Femur (tissue), 1 donor: ENCODE measurements at regions not wholly inside any gene's neighbourhood (a gene's known extent, or its start where the extent isn't known, plus 50 kb on each side); places are given as distances from the start of the nearest gene placed in this dataset.

Experiments
- DNase-seq: peaks from one replicate; pipeline ENCODE4 v3.0.0-alpha.2; 2017

DNA sequence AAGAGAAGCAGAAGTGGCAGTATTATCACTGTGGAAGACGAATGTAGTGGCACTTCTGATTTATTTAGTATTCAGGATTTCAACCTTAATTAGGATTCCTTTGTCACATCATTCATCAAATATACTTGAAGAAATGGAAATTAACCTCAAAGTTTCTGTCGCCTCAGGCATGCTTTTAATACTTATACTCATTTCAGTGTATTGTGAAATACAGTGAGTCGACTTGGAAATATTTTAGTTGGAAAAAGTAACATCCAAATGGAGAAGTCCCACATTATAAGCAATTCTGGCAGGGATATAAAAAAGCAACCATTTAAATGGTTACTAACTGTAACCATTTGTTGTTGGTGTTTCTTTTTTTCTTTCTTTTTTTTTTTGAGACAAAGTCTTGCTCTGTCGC, 648.8 kb downstream of the ARL4A start:
- DNase-seq, result no peak

DNA sequence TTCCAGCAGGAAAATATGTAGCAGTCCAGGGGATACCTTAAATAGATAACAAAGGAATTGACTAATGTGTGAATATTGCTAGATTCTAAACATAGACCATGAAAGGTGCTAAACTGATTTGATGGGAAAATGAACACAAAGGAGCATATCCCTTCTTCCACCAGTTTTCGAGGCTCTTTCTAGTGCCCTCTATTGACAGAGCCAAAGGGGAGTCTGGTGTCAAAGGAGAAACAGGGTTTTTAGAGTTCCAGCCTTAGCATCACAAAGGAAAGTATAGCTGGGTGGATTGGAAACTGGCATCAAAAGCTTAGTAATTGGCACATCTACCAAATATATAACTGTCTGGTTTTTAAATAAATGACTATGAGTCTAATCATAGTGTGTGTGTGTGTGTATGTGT, 636.8 kb downstream of the ETV1 start:
- no peak for DNase-seq

DNA sequence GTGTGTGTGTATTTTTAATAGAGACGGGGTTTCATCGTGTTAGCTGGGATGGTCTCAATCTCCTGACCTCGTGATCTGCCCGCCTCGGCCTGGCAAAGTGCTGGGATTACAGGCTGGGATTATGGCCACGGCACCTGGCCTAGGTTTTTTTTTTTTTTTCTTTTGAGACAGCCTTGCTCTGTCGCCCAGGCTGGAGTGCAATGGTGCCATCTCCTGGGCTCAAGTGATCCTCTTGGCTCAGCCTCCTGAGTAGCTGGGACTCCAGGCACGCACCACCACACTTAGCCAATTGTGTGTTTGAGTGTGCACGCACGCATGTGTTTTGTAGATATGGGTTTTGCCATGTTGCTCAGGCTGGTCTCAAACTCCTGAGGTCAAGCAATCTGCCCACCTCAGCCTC, 629.8 kb downstream of the ETV1 start:
- DNase-seq, result no peak

DNA sequence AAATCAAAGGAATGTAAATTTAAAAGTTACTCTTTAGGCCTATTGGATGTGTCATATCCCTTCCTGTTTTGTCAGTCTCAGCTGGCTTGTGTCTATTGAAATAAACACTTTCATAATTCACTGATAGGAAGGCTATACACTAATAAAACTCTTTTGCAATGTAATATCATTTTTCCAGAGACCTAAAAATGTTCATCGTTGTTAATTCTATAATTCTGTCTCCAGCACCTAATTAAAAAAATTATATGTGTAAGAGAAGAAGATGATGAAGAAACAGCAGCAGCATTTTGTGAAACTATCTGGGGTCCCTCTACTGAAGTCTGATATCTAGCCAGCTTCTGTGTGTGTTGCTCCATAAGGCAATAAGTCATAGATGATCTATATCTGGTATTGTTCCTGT, 602.7 kb downstream of the ETV1 start:
- no peak for DNase-seq

DNA sequence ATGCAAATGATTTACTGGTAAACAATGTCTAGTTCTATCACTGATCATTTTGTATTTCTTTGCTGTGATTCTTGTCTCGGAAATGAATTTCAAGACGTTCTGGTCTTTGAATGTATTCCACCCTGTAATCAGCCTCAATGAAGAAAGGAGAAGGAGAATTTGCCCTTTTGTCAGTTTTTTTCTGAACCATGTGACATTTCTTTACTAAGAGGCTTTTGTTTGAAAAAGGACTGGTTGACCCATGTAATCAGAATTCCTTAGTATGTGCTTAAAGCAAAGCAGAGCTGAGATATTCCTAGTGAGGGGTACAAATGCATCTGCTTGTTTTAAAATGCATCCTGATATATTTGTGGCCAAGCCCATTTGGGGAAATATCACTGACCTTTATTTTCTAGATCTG, 581.6 kb downstream of the ETV1 start:
- DNase-seq, result no peak

DNA sequence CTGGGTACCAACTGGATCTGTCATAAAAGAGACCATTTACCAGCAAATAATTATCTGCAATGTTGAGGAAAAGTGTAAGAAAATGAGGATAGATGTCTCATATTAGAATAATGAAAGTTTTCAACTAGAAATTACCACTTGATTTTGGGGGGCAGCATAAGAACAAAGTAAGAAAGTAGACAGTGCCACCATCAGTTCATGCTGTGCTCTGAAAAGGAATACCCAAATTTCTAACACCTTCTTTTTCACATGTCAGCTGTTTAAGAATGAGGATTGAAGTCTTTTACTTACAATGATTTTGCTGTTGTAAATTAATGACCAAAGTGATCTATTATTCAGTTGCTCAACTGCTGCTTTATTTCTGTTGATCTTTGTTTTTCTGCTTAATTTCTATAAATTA, 578.3 kb downstream of the ETV1 start:
- no peak for DNase-seq

DNA sequence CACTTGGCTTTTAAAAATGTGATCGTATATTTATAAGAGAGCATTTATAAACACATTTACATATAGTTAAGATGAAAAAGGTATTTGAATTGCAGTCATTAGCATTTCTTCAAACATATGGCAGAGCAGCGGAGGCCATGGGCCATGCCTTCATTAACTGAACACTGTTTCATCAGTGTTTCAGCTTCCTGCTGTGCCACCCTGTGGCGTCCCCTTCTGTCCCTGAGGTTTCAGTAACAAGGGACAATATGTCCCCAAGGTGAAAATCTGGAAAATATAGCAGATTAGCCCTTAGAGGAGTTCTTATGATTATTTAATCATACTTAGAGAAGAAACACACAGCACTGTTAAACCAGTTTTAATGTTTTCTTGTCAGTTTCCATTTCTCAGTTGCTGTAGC, 577.8 kb downstream of the ETV1 start:
- DNase-seq, result no peak

DNA sequence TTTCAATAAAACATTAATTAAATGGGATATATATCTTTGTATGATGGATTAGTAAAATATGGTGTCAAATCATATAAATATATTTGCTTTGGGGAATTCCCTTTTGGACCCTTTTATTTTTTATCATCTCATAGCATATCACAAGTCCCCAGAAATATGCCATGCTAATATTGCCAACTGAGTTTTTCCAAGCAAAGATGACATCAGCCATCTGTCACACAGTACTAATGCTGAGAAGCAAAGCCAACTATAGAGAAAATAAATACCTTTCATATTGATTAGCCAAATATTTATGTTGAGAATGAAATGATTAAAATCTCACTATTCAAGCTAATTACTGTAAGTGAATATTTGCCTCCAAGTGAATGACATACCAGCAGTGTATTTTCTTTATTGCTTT, 575.3 kb downstream of the ETV1 start:
- DNase-seq, result no peak

DNA sequence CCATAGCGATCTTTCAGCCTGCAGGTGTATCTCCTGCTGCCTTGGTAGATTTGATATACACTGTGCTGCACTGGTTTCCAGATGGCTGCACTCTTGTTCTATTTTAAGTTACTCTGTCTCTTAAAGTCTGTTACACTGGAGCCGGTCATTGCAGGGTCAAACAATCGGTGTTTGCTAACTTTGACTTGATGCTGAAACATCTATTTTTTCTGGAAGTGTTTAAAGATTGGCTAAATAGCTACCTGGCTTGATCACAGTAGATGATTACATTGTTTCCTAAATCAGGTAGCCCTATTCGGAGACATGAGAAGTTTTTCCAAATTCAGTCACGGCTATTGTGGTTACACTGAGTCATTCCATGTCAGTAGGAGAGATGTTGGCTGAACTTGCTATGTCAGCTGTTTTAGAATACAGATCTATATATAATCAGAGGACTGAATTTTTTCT, 574.8 kb downstream of the ETV1 start:
- DNase-seq, result no peak

DNA sequence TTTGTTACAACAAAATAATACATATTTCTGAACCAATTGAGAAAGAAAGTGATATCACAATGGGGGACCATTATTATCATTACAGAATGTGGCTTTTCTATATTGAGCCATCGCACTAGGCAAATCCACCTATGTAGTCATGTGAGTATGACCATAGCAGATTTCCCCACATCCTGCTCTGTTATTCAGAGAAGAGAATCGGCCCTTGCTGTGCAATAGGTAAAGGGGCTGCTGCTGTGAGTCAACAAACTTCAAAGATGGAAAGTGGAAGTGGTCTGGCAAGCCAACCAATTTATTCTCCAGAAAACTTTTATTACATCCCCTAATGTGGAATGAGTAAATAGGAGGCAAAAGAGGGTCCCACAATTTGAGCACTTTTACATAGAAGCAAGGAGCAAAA, 573.4 kb downstream of the ETV1 start:
- DNase-seq, result no peak

DNA sequence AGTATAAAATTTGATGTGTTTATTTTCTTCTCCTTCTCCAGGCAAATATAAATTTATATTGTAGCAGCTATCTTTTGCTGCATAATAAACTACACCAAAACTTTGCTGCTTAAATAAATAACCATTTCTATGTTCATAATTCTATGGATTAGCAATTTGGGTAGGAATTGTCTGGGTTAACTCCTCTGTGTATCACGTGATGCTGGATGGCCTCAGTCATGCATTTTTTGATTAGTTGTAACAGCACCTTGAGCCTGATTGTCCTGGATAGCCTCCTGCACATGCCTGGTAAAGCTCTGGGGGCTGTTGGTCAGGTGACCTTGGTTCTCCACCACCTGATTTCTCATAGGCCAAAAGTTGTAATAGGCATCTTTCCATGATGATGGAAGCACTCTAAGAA, 572.9 kb downstream of the ETV1 start:
- DNase-seq, result no peak

DNA sequence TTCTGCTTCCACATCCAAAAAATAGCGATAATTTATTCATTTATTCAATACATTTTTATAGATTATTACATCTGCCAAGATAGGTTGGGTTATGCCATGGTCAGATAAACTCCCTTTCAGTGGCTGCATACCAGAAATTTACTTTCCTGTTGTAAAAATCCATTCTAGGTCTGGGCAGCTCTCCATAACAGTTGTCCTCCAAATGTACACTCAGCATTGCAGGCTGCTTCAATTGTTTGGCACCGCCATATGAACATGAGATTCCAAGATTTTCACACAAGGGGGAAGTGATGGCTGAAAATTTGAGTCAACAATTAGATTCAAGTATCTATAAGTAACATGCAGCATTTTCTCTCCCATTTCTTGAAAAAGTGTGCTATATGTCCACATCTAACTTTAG, 568.7 kb downstream of the ETV1 start:
- no peak for DNase-seq

DNA sequence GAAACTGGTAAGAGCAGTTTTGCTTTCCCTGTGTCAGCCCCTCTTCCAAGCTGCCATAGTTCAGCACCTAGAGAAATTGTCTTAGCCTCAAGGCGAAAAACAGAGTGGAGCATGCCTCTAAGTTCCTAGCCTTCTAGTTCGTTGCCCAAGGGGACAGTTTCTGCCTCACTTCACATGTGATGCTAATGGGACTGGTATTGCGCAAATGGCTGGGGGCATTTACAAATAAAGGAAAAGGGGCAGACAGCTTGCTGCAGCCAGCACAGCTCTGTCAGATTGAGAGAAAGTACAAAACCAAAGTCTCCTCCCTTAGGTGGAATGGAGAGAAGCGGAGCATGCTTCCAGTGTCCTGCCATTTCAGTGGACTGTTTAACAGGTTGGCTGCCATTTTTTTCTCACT, 567.7 kb downstream of the ETV1 start:
- DNase-seq, result no peak

DNA sequence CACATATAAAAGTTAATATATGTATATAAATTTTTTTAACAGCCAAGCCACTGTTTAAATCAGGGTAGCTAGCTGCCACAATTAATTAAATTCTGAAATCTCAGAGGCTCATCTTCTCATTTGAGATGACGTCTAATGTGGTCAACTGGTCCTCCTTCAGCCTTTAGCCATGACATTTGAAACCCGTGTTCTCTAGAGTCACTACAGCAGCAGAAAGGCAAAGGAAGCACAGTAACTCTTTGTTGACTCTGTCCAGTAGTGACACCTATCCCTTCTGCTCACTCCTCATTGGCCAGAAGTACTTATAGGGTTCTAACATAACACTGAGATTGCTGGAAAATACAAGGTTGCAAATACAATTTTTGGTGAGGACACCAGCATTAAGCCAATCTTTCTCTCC, 555.5 kb downstream of the ETV1 start:
- no peak for DNase-seq

DNA sequence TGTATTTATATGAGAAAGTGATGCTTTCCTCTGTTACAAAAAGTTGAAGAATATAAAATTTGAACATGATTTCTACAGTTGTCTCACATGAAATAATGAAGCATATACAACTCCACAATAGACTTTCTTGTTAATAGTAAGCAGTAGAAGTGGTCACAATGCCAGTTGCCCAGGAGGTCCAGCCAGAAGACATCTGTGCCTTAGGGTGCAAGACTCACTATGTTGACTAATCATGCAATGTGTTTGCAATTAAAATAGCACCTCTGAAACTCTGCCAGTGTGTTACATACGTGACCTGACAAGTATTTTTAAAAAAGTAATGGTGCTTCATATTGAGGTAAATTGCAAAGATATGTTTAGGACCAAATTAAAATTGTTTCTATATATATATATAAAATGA, 547.2 kb downstream of the ETV1 start:
- DNase-seq, result no peak

DNA sequence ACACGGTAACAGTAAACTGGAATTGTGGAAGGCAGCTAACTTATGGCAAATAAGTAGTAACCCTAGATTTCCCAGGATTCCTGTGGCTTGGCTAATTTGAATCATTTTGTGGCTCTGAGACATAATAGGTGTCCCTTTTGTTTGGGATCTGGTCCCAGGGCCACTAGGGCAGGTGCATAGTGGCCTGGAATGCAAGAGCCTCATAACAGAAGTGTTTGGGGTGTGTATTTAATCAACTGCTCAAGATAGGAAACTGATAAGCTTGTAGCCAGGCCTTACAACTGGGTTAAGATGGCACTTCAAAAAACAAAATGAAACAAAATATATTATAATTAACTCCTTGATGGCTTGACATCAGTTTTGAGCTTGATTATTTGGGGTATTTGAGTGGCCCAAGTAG, 541.8 kb downstream of the ETV1 start:
- no peak for DNase-seq

DNA sequence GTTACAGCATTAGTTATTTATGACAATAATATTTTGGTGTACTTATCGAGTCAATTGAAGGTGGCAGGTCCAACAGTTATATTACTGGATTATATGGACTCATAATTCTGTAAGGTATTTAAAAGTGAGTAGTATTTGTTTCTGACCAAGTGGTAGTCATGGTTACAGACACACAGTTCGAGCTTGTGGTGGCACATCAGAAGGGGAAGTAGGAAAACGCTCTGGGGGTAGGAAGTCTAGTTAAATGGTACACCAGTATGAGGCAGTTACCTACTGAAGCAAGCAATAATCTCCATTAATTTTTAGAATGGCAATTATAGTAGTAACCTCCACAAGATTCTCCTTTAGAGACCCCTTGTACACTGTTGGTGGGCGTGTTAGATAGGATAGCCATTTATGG, 541.2 kb downstream of the ETV1 start:
- no peak for DNase-seq

DNA sequence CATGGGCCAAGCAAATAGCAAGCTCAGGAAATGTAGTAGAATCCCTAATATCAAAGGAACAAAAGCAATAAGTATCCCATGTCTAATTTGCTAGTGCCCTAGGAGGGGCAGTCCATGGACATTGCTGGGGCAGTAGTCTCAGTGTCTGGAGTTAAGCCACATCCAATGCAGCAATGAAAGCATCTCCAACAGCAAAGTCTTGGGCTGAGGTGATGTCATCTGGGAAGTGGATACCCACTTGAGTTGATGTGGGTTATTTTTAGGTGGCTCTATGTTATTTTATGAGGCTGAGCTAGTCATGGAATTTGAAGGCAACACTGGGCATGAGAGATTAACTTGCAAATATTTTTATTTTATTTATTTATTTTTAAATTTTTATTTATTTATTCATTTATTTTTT, 540.0 kb downstream of the ETV1 start:
- DNase-seq, result no peak

DNA sequence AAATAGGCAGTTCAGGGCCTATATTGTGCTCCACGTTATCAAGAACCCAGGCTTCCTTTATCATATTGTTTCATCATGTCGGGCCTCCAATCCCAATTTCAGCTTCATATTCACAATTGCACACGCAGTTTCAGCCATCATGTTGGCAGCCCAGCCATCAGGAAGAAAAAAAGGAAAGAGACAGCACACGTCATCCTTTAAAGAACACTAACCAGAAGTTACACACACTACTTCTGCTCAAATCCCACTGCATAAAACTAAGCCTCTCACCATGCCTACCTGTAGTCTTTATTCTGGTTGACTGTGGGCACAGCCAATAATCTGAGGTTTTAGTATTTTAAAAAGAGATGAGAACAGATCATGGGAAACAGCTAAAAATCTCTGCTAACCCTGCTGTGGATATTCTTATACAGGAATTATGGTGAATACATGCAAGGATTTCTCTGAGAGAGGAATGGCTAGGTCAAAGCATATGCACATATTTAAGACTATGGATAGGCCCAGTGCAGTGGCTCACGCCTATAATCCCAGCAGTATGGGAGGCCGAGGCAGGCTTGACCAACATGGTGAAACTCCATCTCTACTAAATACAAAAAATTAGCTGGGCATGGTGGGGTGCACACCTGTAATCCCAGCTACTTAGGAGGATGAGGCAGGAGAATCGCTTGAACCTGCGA, 534.4 kb downstream of the ETV1 start:
- no peak for DNase-seq

DNA sequence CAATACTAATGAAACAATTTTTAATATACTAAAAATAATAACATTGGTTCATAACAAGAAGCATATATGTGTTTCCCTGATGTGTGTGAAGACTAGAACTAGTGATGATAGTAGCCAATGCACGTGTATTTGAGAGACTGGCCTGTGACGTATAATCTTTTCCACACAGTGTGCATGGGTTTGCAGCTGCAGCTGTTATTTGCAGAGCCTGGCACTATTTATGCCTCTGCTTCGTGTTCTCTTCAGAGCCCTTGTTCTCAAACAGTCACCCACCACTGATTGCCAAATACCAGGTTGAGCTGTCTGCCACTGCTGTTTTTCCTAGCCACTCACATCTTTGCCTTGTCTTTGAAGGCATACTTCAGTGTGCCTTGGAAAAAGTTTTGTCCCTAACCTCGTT, 531.7 kb downstream of the ETV1 start:
- peak; percentile 24 for DNase-seq

DNA sequence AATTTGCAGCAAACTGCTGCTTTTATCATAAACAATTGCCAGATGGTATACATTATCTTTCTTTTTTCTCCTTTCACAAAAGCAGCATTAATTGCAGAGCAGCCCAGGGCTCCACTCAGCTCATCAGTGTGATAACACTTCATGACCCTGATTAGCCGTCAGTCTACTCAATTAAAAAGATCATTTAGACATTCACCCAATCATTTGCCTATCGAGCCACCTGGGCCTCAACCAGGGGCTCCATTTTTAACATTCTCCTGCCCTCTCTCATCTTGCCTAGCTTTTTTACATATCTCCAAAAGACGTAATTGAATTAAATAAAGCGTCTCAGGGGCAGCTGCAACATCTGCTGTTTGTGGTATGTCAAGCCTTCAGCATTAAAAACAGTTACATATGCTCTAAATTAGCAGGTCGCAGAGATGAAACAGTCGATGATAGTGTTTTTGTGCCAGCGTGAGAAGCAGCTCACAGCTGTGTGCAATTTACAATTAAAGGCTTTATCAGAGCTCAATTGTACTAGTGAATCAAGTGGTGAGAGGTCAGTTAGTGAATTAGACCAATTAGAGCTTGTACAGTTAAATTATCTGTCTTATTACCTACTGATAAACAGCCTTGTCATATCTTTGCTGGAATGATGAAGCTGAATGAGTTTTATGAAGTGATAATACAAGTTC, 522.5 kb downstream of the ETV1 start:
- DNase-seq, result no peak

DNA sequence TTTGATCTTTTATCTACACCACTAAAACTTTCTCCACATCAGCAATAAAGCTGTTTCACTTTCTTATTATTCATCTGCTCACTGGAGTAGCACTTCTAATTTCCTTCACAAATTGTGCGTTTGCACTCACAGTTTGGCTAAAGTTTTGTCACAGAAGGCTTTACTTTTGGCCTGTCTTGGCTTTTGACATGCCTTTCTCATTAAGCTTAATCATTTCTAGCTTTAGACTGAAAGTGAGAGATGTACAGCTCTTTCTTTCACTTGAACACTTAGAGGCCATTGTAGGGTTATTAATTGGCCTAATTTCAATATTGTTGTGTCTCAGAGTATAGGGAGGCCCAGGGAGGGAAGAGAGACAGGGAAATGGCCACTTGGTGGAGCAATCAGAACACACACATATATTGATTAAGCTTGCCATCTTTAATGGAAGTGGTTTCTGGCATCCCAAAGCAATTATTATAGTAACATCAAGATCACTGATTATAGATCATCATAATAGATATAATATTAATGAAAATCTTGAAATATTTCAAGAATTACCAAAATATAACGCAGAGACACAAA, 512.5 kb downstream of the ETV1 start:
- no peak for DNase-seq

DNA sequence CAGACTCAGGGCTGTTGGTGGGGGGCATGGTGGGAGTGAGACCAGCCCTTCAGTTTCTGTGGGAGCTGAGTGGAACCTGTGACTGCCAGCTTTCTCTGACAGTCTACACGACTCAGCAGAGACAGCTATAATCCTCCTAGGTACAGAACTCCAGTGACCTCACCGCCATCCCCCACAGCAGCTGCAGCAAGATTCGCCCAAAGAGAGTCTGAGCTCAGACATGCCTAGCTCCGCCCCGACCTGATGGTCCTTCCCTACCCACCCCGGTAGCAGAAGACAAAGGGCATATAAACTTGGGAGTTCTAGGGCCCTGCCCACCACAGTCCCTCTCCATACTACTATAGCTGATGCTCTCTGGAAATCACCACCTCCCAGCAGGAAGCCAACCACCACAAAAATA, 500.1 kb downstream of the ETV1 start:
- no peak for DNase-seq

DNA sequence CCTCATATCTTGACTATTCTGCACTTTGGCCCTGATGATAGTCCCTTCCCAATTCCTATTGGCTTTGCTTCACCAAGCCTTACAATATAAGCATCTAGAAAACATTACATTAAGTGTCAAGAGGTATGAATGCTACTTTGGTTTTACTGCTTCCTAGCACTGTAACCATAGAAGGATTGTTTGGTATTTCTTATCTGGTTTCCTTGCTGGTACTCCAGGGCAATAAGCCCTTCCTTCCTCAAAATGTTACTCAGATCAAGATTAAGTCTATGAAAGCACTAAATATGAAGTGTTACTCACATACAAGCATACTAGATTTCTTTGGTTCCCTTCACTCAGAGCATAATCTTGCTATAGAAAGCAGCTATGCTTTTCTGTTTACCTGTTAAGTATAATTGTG, 492.5 kb downstream of the ETV1 start:
- DNase-seq, result no peak

DNA sequence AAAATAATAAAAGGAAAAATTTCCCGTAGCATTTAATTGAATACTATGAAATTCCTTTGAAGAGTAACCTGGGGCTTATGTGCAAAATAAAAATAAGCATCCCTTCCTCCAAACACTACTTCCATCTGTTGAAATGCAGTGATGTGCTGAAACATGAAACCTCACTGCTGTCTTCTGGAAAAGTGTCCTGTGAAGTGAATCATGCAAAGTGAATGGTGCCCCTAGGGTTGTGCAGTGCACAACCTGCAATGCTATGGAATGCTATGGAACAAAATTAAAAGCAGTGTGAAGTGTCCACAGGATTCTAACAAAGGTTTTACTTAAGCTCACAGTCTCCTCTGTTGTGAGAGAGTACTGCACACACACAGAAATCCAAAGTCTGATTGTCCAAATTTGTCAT, 480.9 kb downstream of the ETV1 start:
- no peak for DNase-seq
